MCF 10A (cell line): ENCODE measurements at regions not wholly inside any gene's neighbourhood (a gene's known extent, or its start where the extent isn't known, plus 50 kb on each side); places are given as distances from the start of the nearest gene placed in this dataset.

Experiments
- BruUV-seq: library from RNA; stranded (reverse); fragments of 400-500 nt; replicated peaks from 2 replicates; lab custom pipeline; 2021; lab: Mats Ljungman, UMichigan
- CTCF ChIA-PET: fragments of 300-600 bp; sonication (Branson Sonifier 250); formaldehyde crosslinking; extraction: SDS; loops from one replicate; lab custom pipeline; 2021; ENCODE audit warnings: antibody characterized with exemption, inconsistent platforms; lab: Yijun Ruan, JAX
- POLR2A ChIA-PET: fragments of 300-600, 350-650 bp; sonication (Branson Sonifier 250); formaldehyde crosslinking; extraction: SDS; loops from one replicate; lab custom pipeline; 2020; ENCODE audit warnings: antibody characterized with exemption, inconsistent platforms; lab: Yijun Ruan, JAX
- DNase-seq: peaks from one replicate; pipeline ENCODE4 v3.0.0-alpha.2; 2018; ENCODE audit not compliant: unreplicated experiment
- H3K27ac Mint-ChIP-seq: one replicate; pipeline ENCODE4 v1.8.0; 2022; ENCODE audit warnings: mild to moderate bottlenecking, low read depth, mixed read lengths; ENCODE audit not compliant: unreplicated experiment
- H3K27me3 Mint-ChIP-seq: one replicate; pipeline ENCODE4 v1.8.0; 2022; ENCODE audit warnings: mixed read lengths; ENCODE audit not compliant: insufficient read depth, unreplicated experiment
- H3K36me3 Mint-ChIP-seq: one replicate; pipeline ENCODE4 v1.8.0; 2022; ENCODE audit warnings: mild to moderate bottlenecking, moderate library complexity, mixed read lengths; ENCODE audit not compliant: insufficient read depth, unreplicated experiment
- H3K4me1 Mint-ChIP-seq: one replicate; pipeline ENCODE4 v1.8.0; 2022; ENCODE audit warnings: mixed read lengths; ENCODE audit not compliant: insufficient read depth, unreplicated experiment
- H3K4me3 Mint-ChIP-seq: one replicate; pipeline ENCODE4 v1.8.0; 2022; ENCODE audit warnings: mild to moderate bottlenecking, moderate library complexity, mixed read lengths; ENCODE audit not compliant: unreplicated experiment
- H3K9me3 Mint-ChIP-seq: one replicate; pipeline ENCODE4 v1.8.0; 2022; ENCODE audit warnings: mixed read lengths; ENCODE audit not compliant: unreplicated experiment
- intact Hi-C: fragments of 100-400 bp; cut with micrococcal nuclease; formaldehyde crosslinking; loops from 2 replicates; pipeline ENCODE4 v1.14.1; 2022
- TF ChIP-seq, protein P1 (sequence below): fragments of 200-600 bp; IDR thresholded peaks from one replicate; pipeline ENCODE4 v1.8.0; 2022; ENCODE audit warnings: antibody characterized with exemption, mild to moderate bottlenecking; ENCODE audit not compliant: unreplicated experiment

DNA sequence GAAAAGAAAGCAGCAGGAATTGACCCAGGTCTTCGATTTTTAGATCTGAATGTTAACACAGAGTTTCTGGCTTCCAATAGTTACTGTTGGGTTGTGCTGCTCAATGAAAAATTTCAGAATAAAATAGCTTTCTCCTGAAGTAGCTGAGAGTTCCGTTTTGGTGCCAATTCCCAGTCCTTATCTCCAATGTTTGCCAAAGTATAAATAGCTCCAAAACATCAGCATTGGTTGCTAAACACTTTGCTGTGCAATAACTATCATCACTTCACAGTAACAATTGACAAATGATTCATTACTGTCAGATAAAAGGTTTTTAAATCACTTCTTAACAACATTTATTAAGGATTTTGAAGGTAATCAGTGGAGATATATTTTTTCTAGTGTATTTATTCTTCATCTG, 446.0 kb downstream of the PCDH20 start:
- H3K4me3 Mint-ChIP-seq: no peak overlapping the region
- peaks cover 11% of the 10 kb centered on the region for H3K9me3 Mint-ChIP-seq
- BruUV-seq: no TSS peak
- no peaks in the 10 kb centered on the region for H3K36me3 Mint-ChIP-seq
- no peak overlapping the region for H3K27ac Mint-ChIP-seq
- no peaks in the 10 kb centered on the region for H3K27me3 Mint-ChIP-seq
- intact Hi-C loops: no loop called here
- TF ChIP-seq, protein P1, sequence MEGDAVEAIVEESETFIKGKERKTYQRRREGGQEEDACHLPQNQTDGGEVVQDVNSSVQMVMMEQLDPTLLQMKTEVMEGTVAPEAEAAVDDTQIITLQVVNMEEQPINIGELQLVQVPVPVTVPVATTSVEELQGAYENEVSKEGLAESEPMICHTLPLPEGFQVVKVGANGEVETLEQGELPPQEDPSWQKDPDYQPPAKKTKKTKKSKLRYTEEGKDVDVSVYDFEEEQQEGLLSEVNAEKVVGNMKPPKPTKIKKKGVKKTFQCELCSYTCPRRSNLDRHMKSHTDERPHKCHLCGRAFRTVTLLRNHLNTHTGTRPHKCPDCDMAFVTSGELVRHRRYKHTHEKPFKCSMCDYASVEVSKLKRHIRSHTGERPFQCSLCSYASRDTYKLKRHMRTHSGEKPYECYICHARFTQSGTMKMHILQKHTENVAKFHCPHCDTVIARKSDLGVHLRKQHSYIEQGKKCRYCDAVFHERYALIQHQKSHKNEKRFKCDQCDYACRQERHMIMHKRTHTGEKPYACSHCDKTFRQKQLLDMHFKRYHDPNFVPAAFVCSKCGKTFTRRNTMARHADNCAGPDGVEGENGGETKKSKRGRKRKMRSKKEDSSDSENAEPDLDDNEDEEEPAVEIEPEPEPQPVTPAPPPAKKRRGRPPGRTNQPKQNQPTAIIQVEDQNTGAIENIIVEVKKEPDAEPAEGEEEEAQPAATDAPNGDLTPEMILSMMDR: no peak
- DNase-seq: no peak
- ChIA-PET CTCF (no interaction called here), POLR2A (interaction anchor here (0.7 kb wide), 1 partner anchor 15 kb away, joined by 3 read pairs; no protein-coding TSS in a partner anchor)
- peaks cover 5% of the 10 kb centered on the region for H3K4me1 Mint-ChIP-seq

DNA sequence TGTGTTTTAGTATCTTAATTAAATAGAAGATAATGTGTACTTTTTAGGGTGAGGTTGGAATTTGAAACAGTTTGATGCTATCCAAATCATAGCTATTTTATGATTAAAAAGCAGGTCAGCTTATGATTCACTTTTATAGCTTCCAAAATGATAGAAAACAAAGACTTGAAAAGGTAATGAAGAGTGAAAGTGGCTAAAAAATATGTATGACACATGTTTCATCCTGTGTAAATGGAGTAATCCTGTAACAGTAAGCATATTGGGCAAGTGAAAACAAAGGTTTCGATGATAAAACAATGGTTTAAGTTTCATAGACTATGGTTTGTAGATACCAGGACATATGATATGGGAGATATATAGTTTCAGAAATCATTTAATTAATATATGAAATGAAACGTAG, 456.2 kb downstream of the PCDH20 start:
- H3K4me1 Mint-ChIP-seq: no peaks in the 10 kb centered on the region
- no peak for DNase-seq
- no peaks in the 10 kb centered on the region for H3K27me3 Mint-ChIP-seq
- H3K36me3 Mint-ChIP-seq: no peaks in the 10 kb centered on the region
- BruUV-seq: no TSS peak
- H3K4me3 Mint-ChIP-seq: no peak overlapping the region
- POLR2A ChIA-PET: no interaction called here
- CTCF ChIA-PET: no interaction called here
- TF ChIP-seq, protein P1: no peak
- intact Hi-C loops: no loop called here
- no peak overlapping the region for H3K27ac Mint-ChIP-seq
- H3K9me3 Mint-ChIP-seq: peaks cover 7% of the 10 kb centered on the region

DNA sequence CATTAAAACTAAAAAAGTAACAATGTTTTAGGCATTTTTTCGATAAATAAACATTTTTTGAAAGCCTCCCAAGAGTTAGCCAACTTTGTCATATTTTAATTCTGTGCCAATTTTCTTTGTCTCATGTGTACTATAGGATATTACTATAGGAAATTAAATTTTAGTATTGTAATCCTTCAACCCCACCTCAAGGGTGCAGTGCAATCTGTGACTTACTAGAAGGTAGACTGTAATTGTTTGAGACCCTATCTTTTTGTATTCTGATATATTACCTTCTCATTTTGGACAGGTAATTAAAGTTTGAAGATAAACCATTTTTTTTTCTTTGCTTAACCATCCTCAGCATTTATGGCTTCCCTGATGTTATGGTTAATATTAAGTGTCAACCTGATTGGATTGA, 457.8 kb downstream of the PCDH20 start:
- H3K36me3 Mint-ChIP-seq: no peaks in the 10 kb centered on the region
- intact Hi-C loops: no loop called here
- POLR2A ChIA-PET: no interaction called here
- H3K27ac Mint-ChIP-seq: no peak overlapping the region
- peaks cover 7% of the 10 kb centered on the region for H3K9me3 Mint-ChIP-seq
- CTCF ChIA-PET: no interaction called here
- no TSS peak for BruUV-seq
- DNase-seq: no peak
- no peaks in the 10 kb centered on the region for H3K4me1 Mint-ChIP-seq
- H3K4me3 Mint-ChIP-seq: no peak overlapping the region
- H3K27me3 Mint-ChIP-seq: no peaks in the 10 kb centered on the region
- TF ChIP-seq, protein P1: no peak

DNA sequence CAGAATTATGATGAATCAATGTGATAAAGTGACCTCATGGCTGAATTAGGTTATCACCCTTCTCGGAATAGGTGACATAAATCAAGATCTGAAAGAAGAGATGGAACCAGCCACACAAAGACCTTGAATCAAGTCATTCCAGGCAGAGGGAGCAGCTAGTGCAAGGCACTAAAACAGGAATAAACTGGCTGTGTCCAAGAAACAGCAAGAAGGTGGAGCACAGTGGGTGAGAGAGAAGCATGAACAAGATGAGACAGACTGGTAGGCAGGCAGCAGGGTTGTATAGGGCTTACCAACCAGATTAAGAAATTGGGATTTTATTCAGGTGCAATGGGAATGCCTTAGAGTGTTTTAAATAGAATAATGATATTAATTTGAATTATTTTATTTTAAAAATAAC, 470.3 kb downstream of the PCDH20 start:
- peaks cover 5% of the 10 kb centered on the region for H3K4me1 Mint-ChIP-seq
- no peaks in the 10 kb centered on the region for H3K36me3 Mint-ChIP-seq
- CTCF ChIA-PET: no interaction called here
- no peaks in the 10 kb centered on the region for H3K27me3 Mint-ChIP-seq
- POLR2A ChIA-PET: interaction anchor here (0.6 to 1.0 kb wide), 2 partner anchors 27 to 157 kb away, joined by 3 read pairs; no protein-coding TSS in a partner anchor
- no peak overlapping the region for H3K27ac Mint-ChIP-seq
- TF ChIP-seq, protein P1: no peak
- peaks cover 7% of the 10 kb centered on the region for H3K9me3 Mint-ChIP-seq
- DNase-seq: no peak
- H3K4me3 Mint-ChIP-seq: no peak overlapping the region
- intact Hi-C loops: no loop called here
- no TSS peak for BruUV-seq
